ENCODE measurements at regions not wholly inside any gene's neighbourhood (a gene's known extent, or its start where the extent isn't known, plus 50 kb on each side); places are given as distances from the start of the nearest gene placed in this dataset.
A peak's percentile ranks its signal among the peaks of the same experiment; 100 is the strongest.

DNA sequence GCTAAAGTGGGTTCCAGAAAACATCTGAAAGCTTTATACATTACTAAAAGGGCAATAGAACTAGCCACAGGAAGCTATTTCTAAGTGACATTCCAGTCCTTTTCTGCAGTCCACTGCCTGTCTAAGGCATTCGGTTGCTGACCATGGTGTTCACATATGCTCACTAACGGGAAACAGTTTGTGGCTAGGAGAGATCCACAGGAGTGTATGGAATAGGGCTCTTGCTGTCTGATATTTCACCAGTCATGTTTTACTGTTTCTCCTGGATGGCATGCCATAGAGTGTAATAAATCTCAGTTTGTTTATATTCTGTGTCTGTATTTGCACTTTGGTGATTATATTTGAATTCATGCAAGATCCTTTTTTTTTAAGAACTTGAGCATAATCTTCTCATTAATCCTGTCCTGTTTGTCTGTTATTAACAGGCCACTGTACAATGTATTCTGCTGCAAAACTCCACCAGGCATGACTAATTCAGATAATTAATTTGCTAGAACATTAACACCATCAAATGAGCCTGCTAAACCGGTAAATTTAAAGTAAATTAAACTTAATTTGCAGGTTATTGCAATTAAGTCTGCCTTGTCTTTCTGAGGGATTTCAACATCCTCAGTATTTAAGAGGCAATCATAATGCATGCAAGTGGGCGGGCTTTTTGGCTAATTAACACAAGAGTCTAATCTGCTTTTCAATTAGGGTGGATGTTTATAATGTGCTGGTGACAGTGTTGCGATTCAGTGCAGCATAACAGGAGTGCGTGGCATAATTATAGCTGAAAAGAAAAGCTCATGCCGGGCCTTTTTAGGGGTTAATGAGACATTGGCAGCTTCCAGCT lies 201.3 kb downstream of the POU4F1 start:
- ATAC-seq (no peak), DNase-seq (no peak)
- H3K27ac ChIP-seq: no peak overlapping the region
- H3K9me3 ChIP-seq: no peaks in the 10 kb centered on the region
- TF ChIP-seq, protein P1, sequence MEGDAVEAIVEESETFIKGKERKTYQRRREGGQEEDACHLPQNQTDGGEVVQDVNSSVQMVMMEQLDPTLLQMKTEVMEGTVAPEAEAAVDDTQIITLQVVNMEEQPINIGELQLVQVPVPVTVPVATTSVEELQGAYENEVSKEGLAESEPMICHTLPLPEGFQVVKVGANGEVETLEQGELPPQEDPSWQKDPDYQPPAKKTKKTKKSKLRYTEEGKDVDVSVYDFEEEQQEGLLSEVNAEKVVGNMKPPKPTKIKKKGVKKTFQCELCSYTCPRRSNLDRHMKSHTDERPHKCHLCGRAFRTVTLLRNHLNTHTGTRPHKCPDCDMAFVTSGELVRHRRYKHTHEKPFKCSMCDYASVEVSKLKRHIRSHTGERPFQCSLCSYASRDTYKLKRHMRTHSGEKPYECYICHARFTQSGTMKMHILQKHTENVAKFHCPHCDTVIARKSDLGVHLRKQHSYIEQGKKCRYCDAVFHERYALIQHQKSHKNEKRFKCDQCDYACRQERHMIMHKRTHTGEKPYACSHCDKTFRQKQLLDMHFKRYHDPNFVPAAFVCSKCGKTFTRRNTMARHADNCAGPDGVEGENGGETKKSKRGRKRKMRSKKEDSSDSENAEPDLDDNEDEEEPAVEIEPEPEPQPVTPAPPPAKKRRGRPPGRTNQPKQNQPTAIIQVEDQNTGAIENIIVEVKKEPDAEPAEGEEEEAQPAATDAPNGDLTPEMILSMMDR (IDR thresholded peaks at IDR 0.05): no peak
- no peaks in the 10 kb centered on the region for H3K27me3 ChIP-seq
- no peak overlapping the region for H3K4me3 ChIP-seq
- intact Hi-C loops (cut with DNase I): no loop called here
- no peaks in the 10 kb centered on the region for H3K36me3 ChIP-seq
- no peaks in the 10 kb centered on the region for H3K4me1 ChIP-seq

DNA sequence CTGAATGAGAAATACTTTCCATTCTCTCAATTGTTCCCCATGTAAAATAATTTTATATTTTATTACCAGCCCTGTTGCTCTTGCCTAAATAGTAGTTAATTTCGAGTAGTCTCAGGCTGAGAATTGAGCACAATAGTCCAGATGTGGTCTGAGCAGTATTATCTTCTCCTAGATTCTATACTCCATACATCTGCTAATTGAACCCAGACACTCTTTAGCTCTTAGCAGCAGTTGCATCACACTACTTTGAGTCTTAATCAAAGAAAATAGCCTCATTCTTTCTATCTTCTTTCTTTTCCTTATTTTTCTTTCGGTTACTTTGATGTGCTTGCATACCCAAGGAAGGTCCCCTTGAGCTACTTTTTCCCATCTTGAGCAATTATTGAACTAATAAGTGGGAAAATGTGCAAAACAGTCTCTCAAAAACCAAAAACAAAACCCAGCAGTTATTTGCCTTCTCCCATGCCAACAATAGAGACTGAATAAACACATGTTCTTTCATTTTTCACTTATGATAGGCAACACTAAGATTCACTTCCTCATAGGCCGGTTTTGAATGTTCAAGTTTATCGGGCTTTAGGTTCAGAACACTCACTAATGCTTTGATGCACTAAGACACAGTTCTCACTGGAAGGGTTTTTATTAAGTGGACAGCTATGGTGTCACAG lies 204.5 kb downstream of the POU4F1 start:
- no peaks in the 10 kb centered on the region for H3K4me1 ChIP-seq
- no peaks in the 10 kb centered on the region for H3K36me3 ChIP-seq
- no peaks in the 10 kb centered on the region for H3K9me3 ChIP-seq
- H3K27me3 ChIP-seq: no peaks in the 10 kb centered on the region
- no peak overlapping the region for H3K4me3 ChIP-seq
- no peak overlapping the region for H3K27ac ChIP-seq
- TF ChIP-seq, protein P1 (IDR thresholded peaks at IDR 0.05): no peak
- ATAC-seq (no peak), DNase-seq (no peak)
- intact Hi-C loops (cut with DNase I): no loop called here

DNA sequence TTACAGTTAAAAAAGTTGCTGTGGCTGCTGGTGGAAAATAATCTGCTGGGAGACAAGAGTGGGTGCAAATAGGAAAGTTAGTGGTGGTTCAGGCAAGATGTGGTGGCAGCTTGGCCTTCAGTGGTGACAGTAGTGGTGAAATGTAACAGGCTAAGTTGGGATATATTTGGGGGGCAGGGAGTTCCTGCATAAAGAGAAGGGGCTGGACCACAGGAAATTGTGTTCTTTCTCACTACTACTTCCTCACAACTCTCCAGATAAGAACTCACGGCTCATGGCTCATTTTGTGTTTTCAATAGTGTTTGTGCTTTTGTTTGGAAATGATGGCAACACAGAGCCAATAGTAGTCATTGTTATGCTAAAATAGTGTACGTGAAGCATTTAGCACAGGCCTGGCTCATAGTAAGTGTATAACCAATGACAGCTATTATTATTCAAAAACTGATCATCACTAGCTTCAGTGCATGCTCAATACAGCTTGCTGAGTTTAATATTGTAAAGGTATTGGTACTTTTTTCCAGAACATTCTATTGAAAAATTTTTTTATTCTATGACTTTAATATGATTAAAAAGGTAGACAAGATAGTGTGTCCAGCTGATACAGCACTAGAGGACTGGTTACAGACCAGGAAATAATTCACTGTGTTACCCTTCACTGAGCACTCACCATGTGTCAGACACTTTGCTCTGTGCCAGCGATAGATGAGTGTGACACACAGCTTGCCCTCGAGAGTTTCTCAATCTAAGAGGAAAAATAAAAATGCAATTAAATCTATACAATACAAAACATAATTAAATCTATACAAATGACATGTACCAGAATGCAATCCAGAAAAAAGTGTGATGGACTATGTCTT lies 209.8 kb downstream of the POU4F1 start:
- intact Hi-C loops (cut with DNase I): no loop called here
- ATAC-seq (no peak), DNase-seq (no peak)
- Histone ChIP-seq H3K36me3 (no peaks in the 10 kb centered on the region), H3K27ac (no peak overlapping the region), H3K4me1 (no peaks in the 10 kb centered on the region), H3K9me3 (no peaks in the 10 kb centered on the region), H3K27me3 (no peaks in the 10 kb centered on the region), H3K4me3 (no peak overlapping the region)
- TF ChIP-seq, protein P1 (IDR thresholded peaks at IDR 0.05): no peak

DNA sequence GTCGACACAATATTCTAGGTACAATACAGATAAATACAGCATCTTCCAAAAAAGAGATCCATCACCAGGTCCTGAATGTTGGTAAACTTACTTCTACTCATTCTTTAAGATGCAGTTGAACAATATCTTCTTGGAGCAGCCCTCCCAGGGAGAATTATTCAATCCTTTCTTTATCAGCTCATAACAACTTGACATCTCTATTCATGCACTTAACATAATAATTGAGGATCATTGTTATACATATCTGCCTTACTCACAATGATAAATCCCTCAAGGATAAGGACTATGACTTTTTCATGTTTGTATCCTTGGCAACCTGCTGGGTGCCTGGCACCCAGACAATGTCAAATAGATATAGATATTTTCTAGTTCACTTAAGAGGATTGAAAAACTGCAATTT lies 219.5 kb downstream of the POU4F1 start:
- DNase-seq: no peak
- intact Hi-C loops (cut with DNase I): no loop called here
- TF ChIP-seq, protein P1 (IDR thresholded peaks at IDR 0.05): no peak

DNA sequence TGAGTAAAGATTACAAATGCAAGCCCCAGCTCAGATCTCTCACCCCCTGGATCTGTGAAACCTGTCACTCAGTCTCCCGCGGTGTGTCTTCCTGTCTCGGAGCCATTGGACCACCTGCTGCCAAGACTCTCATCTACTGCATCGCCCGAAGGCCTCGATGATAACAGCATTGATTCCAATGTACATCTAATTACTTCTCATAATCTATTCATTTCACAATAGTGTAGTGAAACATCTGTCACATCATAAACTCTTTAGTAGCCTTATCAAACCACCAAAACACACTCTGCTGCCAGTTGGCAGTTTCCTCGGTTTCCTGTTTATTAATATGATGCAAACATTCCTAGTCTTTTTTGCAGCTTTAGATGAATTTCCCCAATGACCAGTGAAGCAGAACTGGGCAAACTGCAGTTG lies 220.3 kb downstream of the POU4F1 start:
- TF ChIP-seq, protein P1 (IDR thresholded peaks at IDR 0.05): no peak
- Histone ChIP-seq H3K36me3 (no peaks in the 10 kb centered on the region), H3K9me3 (no peaks in the 10 kb centered on the region), H3K4me3 (no peak overlapping the region), H3K4me1 (no peaks in the 10 kb centered on the region), H3K27ac (no peak overlapping the region), H3K27me3 (no peaks in the 10 kb centered on the region)
- no peak for ATAC-seq
- peak in 2 of 4 donors; percentile 86 to 91 for DNase-seq
- intact Hi-C loops (cut with DNase I): no loop called here

More for the DNA sequence above, 219.5 kb downstream of the POU4F1 start:
- Histone ChIP-seq H3K27ac (no peak overlapping the region), H3K4me1 (no peaks in the 10 kb centered on the region), H3K36me3 (no peaks in the 10 kb centered on the region), H3K4me3 (no peak overlapping the region), H3K9me3 (no peaks in the 10 kb centered on the region), H3K27me3 (no peaks in the 10 kb centered on the region)
- ATAC-seq: no peak
